ENCODE measurements at regions not wholly inside any gene's neighbourhood (a gene's known extent, or its start where the extent isn't known, plus 50 kb on each side); places are given as distances from the start of the nearest gene placed in this dataset.
"Not testable (repeated sequence)": the region's sequence is repeated elsewhere in the genome, so short reads cannot be mapped to it uniquely, and the experiment has no call there.

DNA sequence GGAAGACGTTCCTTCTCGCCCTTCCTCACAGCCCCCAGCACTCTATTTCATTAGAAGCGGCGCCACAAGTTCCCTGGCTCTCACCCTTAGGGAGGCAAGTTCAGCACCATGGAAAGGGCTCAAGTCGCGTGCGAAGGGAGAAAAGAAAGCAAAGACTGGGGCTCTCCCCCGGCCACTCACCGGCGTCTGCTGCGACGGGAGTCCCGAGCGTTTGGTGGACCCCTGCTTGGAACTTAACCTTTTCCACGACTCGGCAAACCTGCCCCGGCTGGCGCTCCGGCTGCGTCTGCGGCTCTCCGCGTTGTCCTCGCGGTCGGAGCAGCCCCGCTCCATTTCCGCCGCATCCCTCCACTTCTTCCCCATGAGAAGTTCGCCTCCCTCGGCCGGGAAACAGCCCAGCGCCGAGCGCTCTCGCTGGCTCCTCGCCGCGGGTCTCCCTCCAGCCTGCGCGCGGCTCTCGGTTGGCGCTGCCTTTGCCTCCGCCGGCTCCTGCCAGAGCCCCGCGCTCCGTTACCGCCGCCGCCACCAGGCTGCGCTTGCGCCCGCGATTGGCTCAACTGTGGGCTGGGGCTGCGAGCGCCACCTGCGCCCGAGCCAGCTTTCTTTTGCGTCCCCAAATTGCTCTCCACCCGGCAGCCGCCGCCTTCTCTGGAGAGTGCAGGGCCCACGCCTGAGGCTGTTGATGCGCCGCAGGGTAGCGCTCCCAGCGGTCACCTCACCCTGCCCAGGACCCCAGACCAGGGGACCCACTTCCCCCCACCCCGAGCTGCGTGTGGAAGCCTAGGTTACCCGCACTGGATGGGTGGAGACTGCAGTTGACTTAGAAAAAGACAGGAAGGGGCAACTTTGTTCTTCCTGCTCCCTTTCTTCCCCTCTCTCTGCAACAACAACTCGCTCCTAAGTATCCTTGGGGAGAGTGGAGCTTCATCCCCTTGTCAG is 321.6 kb downstream of the CEMIP2 start:
- peak; percentile 7 for FAIRE-seq
- peaks cover 14% of the 10 kb centered on the region for H3K27me3 ChIP-seq (ENCODE audit: control insufficient read depth, insufficient read depth, low read length)
- TF ChIP-seq, protein P1, sequence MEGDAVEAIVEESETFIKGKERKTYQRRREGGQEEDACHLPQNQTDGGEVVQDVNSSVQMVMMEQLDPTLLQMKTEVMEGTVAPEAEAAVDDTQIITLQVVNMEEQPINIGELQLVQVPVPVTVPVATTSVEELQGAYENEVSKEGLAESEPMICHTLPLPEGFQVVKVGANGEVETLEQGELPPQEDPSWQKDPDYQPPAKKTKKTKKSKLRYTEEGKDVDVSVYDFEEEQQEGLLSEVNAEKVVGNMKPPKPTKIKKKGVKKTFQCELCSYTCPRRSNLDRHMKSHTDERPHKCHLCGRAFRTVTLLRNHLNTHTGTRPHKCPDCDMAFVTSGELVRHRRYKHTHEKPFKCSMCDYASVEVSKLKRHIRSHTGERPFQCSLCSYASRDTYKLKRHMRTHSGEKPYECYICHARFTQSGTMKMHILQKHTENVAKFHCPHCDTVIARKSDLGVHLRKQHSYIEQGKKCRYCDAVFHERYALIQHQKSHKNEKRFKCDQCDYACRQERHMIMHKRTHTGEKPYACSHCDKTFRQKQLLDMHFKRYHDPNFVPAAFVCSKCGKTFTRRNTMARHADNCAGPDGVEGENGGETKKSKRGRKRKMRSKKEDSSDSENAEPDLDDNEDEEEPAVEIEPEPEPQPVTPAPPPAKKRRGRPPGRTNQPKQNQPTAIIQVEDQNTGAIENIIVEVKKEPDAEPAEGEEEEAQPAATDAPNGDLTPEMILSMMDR (IDR thresholded peaks at IDR 0.05; ENCODE audit: insufficient read depth, low read length, severe bottlenecking): peak; percentile 28

DNA sequence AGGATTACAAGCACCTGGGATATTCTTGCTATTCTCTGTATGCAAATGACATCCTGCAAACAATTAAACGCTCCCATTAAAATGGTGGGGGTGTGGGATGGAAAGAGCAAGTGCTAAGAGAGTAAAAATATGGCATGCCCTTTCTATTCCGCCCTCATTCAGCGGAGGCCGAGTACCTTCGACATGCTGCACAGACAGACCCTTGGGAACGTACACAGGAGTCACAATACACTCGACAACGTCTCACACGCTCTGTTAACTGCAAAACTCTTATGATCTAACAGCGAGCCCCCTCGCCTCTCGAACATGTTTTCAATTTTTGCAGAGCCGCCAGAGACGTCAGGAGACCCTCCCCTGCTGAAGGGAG is 322.2 kb downstream of the CEMIP2 start:
- Histone ChIP-seq H3K36me3 (ENCODE audit: control insufficient read depth, insufficient read depth, low read length) (no peaks in the 10 kb centered on the region), H3K4me3 (ENCODE audit: low read depth, low read length) (no peak overlapping the region), H3K27me3 (ENCODE audit: control insufficient read depth, insufficient read depth, low read length) (peaks cover 14% of the 10 kb centered on the region)
- no peak for FAIRE-seq
- TF ChIP-seq, protein P1 (IDR thresholded peaks at IDR 0.05; ENCODE audit: insufficient read depth, low read length, severe bottlenecking): no peak
- no peak for DNase-seq (ENCODE audit: low read depth)

More for the DNA sequence above, 321.6 kb downstream of the CEMIP2 start:
- Histone ChIP-seq H3K4me3 (ENCODE audit: low read depth, low read length) (peak overlapping the region; percentile 36), H3K36me3 (ENCODE audit: control insufficient read depth, insufficient read depth, low read length) (no peaks in the 10 kb centered on the region)
- DNase-seq (ENCODE audit: low read depth): peak; percentile 33

DNA sequence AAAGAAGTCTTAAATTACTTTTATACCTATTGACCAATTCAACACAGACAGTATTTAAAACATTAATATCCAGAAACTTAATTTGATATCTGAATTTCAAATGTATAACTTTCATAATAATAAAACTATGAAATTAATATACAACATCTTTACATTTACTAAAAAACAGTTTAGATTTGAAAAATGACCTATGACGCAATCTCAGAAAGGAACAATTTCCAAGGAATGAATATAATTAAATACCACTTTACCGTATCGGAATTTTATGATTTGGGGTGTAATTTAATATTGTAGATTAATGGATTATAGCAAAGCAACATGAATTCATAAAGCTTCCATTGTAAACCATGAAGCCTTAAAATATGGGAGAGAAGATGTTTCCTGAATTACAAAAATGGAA is 321.5 kb upstream of the TRPM3 start:
- TF ChIP-seq, protein P1 (IDR thresholded peaks at IDR 0.05; ENCODE audit: insufficient read depth, low read length, severe bottlenecking): no peak
- peaks cover 14% of the 10 kb centered on the region for H3K27me3 ChIP-seq (ENCODE audit: control insufficient read depth, insufficient read depth, low read length)
- H3K36me3 ChIP-seq (ENCODE audit: control insufficient read depth, insufficient read depth, low read length): no peaks in the 10 kb centered on the region
- no peak for DNase-seq (ENCODE audit: low read depth)
- no peak for FAIRE-seq
- no peak overlapping the region for H3K4me3 ChIP-seq (ENCODE audit: low read depth, low read length)

DNA sequence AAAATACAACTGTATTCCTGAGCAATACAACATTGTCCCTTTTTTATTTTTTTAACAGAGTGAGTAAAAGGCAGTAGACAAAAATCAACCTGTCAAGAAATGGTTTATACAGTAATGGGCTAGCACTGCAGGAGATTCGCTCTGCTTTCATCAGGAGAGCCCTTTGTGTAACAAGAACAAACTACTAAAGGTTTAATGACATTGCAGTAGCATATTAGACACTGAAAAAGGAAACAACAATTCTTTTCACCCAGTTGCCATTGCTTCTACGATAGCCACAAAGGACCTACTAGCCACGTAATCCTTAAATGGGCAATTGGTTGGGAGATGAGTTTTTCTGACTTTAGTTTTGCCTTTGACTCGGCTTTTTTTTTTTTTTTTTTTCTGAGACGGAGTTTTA is 319.8 kb upstream of the TRPM3 start:
- Histone ChIP-seq H3K4me3 (ENCODE audit: low read depth, low read length) (no peak overlapping the region), H3K27me3 (ENCODE audit: control insufficient read depth, insufficient read depth, low read length) (peaks cover 3% of the 10 kb centered on the region), H3K36me3 (ENCODE audit: control insufficient read depth, insufficient read depth, low read length) (no peaks in the 10 kb centered on the region)
- TF ChIP-seq, protein P1 (IDR thresholded peaks at IDR 0.05; ENCODE audit: insufficient read depth, low read length, severe bottlenecking): no peak
- no peak for FAIRE-seq
- DNase-seq (ENCODE audit: low read depth): no peak

DNA sequence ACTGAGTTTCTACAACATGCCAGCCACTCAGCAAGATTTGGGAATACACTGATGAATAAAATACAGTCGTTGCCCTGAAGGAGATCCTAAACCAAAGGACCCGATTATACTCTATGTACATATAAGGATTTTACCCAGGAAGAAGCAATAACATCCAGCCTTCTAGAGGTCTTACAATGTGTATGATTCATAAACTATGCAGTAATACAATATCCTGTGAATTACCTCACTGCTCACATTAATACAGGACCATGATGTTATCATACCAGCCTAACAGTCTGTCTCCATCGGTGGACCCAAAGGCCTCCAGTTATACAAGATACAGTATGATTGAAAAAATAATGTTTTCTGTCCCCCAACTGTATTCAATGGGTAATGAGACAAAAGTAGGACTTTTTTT is 310.5 kb upstream of the TRPM3 start:
- DNase-seq (ENCODE audit: low read depth) (peak; percentile 44), FAIRE-seq (no peak)
- TF ChIP-seq, protein P1 (IDR thresholded peaks at IDR 0.05; ENCODE audit: insufficient read depth, low read length, severe bottlenecking): no peak
- H3K4me3 ChIP-seq (ENCODE audit: low read depth, low read length): no peak overlapping the region
- H3K27me3 ChIP-seq (ENCODE audit: control insufficient read depth, insufficient read depth, low read length): no peaks in the 10 kb centered on the region
- H3K36me3 ChIP-seq (ENCODE audit: control insufficient read depth, insufficient read depth, low read length): no peaks in the 10 kb centered on the region

DNA sequence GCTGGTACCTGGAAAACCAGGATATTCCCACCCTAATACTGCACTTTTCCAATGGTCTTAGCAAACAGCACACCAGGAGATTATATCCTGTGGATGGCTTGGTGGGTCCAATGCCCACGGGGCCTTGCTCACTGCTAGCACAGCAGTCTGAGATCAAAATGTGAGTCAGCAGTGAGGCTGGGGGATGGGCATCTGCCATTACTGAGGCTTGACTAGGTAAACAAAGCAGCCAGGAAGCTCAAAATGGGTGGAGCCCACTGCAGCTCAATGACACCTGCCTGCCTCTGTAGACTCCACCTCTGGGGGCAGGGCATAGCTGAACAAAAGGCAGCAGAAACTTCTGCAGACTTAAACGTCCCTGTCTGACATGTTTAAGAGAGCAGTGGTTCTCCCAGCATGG is 285.9 kb upstream of the TRPM3 start:
- peak; percentile 24 for DNase-seq (ENCODE audit: low read depth)
- H3K4me3 ChIP-seq (ENCODE audit: low read depth, low read length); H3K27me3 ChIP-seq (ENCODE audit: control insufficient read depth, insufficient read depth, low read length); H3K36me3 ChIP-seq (ENCODE audit: control insufficient read depth, insufficient read depth, low read length); FAIRE-seq: not testable (repeated sequence)

Data from bronchial epithelial cell (primary cell).